Activated naive CD4-positive, alpha-beta T cell treated with Interleukin-2 at 50 U/mL for 16 hours (primary cell): ENCODE measurements at regions not wholly inside any gene's neighbourhood (a gene's known extent, or its start where the extent isn't known, plus 50 kb on each side); places are given as distances from the start of the nearest gene placed in this dataset.
"Not testable (repeated sequence)": the region's sequence is repeated elsewhere in the genome, so short reads cannot be mapped to it uniquely, and the experiment has no call there.

Experiments
- DNase-seq: peaks from one replicate; pipeline ENCODE4 v3.0.0-alpha.2; 2020

DNA sequence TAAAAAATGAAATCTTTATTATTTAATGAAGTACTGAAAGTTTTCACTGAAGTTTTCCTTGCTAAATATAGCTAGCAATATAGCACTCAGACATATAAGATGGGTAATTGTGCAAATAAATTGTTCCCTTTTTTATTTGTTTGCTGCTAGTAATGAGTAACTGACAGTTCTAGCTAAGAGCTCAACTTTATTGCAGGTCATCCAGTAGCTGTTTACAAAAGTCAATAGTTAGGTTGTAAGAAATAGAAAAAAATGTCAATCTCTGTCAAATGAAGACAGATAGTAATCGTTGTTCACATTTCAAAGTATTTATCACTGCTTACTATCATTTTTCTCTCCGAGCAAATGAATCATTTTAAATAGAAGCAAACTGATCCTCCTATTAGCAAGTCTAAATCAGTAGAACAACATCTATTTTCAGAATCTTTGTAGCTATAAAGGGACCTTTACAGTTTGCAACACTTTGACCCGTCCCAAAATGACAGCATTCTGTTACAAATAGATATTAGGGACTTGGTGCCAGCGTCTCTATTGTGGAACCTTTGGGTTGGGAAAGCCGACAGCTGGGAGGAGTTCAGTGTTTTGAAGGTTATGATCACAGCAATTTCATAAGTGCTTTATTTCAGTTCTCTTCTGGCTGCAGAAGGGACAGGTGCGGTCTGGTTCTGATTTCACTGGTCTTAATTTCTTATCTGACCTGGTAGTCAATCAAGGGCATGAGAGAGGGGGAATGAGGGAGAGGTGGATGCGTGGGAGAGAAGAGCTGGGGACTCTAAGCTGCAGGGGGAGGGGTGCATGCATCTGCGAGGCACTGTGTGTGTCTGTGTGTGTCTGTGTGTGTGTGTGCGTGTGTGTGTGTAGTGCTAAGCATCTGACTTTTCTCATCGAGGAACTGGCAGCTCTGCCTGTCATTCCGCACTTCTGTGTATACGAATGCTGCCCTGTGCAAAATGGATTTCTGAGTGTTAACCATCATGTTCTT is 227.9 kb upstream of the PITX2 start:
- no peak for DNase-seq

DNA sequence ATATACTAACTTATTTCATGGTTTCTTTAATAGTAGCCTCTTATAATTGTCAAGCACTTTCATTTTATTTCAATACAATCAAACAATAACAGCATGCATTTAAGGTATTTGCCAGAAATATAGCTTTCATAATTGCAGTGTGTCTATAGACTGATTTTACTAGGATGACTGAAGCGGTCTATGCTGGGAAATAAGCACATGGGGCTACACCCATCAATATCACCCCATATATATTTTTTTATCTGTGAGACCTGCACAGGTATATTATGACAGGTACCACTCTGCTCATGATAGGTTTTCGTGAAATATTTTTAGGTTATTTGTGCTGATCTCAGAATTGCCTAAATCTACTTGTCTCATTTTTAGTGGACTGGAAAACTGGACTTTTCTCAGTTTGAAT is 229.1 kb upstream of the PITX2 start:
- no peak for DNase-seq

DNA sequence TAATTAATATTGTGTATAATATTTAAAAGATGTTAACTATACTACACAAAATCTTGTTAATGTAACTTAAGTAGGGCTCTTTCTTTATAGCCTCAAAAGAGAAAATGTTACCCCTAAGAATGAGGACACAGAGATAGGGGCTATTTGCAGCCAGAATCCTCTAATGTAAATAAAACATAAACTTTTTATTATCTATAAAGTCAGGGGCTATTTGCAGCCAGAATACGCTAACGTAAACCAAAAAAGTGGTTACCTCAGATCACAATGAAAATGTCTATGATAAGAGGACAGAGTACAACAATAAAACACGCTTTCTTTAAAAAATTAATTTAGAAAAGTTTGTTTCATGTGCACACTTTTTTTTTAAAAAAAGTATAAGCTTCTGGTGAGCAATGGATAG is 229.9 kb upstream of the PITX2 start:
- no peak for DNase-seq

DNA sequence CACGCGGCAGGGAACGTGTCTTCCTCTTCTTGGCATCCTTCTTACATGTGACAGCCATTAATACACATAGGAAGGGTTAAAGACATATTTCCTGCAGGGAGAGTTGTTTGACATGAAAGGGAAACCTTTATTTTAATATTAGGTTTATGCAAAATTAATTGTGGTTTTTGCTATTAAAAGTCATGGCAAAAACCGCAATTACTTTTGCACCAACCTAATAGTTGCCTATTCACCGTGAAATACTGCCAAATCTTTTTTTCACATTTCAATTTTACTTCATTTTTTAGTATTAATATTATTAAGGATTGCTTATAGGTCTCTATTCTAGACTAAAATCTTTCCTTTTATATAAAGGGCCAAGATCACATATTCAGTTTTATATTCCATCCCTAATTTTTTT is 230.4 kb upstream of the PITX2 start:
- no peak for DNase-seq

DNA sequence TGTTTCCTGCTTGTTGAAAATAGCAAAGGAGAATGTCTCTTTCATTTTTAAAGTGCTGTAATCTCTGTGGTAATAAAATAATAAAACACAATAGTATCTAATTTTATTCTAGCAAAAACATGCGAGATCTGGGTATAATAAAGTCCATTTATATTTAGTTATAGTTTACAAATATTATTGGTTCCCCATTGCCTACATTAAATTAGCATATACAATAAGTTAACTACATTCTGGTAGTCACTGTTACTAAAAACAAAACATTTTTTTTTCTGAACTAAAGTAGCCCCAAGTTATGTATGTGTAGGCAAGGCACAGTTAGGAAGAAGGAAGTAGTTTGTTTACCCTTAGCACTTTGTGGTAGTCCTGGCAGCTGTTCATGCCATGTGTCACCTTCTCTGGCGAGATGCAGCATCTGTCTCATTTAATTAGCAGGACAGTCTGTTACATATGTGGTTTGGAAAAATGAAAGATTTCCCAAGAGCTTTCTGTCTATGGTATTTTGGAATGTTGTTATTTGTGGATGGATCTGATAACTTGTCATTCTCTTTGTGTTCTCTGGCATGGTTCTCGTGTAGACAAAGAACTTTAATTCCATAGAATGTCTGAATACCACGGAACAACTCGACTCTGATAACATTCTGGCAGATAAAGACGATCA is 231.3 kb upstream of the PITX2 start:
- DNase-seq: no peak

DNA sequence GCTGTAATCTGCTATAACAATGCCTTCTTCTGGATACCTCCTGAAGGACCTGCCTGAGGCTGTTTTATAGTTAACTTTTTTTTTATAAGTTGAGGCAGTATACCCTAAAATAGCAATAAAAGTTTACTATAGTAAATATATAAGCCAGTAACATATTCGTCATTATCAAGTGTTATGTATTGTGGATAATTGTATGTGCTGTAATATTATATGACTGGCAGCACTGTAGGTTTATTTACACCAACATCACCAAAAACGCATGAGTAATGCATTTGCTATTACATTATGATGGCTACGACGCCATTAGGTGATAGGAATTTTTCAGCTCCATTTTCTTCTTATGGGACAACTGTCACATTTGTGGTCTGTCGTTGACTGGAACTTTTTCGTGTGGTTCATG is 237.2 kb upstream of the PITX2 start:
- DNase-seq: no peak

DNA sequence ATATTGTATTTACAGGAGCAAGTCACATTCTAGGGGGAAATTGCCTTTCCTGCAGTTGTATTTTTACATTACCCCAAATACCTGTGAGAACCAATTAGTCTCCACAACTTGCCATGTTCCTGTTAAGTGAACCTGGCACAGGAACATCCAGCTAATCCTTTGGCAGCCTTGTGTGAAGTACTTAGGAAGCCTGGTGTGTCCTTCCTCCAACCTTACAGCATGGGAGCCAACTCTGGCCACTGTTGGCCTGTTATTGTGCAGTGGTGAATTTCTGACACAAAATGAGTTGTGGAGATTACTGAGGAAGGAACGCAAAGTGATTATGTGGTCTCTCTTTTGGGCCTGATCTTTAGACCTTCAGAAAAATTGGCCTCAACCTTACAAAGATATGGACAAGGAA is 238.0 kb upstream of the PITX2 start:
- DNase-seq: no peak

DNA sequence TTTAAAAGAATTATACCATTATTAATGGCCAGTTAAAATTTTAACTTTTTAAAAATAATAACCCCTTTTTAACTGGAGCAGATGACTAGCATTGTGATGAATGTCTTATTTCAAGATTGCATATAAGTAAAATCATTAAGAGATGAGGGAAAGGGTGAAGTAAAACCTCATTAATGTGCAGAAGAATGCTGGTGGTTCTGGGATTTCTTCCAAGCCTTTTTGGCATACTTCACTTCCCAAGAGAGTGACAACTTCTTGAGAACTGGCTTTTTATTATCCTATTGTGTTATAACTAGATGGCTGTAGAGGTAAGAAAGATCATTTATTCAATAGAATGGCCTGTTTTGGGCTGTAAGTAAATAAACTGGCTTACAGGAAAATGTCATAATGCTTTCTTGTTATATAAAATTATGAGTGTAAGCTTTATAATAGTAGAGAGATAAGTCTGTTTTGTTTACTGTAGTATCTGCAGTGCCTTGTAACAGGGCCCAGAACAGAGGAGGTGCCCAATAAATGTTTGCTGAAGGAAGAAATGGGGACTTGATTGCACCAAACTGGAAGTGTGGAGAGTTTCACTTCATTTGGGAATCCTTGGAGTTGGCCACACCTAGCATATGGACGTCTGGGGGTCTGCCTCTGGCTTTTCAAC is 242.9 kb upstream of the PITX2 start:
- DNase-seq: no peak

DNA sequence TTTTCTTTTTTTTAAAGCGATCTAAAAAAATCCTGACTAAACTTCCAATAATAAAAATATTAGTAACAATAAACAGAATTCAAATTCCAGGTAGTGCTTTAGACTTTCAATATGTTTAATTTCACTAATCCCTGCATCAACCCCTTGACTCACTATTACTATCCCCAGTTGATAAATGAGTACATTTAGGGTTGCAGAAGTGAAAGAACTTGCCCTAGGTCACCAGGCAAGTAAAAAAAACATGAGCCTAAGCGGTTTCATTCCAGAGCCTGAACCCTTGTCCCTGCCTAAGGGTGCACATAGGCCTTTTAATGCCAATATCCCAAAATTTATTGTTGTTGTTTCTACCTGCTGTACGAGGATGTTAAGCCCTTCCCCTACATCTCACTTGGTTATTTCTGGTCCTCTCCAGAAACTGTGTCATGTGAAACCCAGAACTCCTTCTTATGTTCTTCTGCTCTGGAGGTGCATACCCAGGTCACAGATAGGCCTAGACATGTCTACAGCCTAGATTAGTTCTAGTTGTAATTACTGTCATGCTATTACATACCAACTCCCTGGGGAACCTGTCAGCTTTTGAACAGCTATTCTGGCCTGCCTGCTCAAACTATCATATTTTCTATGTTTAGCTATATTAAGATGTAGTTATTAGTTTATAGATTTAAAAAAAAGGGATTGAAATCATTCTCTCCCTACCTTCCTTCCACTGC is 244.5 kb upstream of the PITX2 start:
- no peak for DNase-seq

DNA sequence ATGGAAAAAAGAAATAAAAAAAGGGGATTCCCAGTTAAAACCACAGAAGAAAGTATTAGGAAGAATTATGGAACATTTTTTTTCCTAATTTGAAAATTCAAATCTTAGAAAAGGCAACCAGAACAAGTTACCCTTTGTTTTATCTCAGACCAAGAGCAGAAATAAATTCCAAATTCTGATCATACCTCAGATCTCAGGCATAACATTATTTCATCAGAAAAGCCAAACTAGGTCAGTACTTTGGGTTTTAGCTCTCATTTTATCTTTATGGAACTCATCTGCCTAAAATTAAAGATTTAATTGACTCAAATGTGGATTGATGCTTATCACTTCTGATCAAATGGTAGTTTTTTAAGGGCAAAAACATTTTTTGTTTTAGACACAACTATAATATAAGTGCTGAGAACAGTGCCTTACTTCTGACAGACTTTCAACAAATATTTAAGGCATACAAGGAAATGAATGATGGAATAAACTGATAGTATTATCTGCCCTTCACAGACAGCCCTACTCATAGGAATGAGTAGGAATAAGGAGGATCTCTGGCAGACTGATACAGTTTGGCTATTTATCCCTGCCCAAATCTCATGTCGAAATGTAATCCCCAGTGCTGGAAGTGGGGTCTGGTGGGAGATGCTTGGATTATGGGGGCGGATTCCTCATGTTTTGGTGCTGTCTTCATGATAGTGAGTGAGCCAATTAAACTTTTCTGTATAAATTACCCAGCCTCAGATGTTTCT is 245.3 kb upstream of the PITX2 start:
- no peak for DNase-seq

DNA sequence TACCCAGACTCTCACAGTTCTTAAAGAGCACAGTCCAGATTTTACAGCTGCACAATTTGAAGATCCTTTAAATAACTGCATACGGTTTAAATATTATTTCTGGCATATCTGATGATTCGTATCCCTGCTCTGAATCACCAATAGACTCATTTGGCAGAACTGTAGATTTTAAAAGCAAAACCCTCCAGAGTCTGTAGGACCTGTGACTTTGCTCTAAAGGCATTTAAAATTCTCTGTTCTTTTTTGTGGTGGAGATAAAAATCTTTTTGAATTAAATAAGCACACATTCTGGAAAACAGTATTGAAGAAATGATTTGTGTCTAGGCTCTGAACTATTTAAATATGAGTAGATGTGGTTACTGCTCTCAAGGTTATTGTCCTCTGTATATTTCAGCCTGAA is 246.2 kb upstream of the PITX2 start:
- no peak for DNase-seq

DNA sequence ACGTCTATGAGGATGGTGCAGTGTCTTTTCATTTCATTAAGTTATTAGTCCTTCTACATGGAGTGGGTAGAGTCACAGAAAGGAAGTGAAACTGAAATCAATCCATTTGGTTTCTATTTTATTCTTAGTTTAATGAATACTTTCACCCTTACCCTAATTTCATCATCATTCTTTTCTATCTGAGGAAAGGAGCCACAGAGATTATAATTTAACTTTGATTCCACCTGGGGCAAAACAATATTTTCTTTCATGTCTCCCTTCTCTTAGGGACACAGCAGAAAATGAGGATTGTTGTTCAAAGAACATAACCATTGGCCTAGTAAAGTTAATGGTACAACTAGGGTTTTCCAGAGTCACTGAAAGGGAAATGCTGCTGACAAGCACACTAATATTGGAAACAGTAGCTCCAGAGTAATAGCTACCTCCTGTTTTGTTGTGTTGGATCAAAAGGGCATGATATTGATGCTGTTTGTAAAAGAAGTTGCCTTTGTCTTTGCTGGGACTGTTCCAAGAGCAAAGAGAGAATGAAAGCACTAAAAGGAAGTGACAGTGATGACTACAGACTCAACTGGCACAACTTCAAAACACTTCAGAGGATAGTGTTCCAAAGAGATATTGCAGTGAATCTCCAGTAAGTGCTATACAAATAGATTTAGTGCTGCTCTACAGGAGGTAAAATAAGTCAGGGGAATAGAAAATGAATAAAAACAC is 247.1 kb upstream of the PITX2 start:
- DNase-seq: no peak

DNA sequence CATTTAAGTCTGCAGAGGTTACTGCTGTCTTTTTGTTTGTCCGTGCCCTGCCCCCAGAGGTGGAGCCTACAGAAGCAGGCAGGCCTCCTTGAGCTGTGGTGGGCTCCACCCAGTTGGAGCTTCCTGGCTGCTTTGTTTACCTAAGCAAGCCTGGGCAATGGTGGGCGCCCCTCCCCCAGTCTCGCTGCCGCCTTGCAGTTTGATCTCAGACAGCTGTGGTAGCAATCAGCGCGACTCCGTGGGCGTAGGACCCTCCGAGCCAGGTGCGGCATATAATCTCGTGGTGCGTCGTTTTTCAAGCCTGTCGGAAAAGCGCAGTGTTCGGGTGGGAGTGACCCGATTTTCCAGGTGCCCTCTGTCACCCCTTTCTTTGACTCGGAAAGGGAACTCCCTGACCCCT is 253.3 kb upstream of the PITX2 start:
- DNase-seq: not testable (repeated sequence)

DNA sequence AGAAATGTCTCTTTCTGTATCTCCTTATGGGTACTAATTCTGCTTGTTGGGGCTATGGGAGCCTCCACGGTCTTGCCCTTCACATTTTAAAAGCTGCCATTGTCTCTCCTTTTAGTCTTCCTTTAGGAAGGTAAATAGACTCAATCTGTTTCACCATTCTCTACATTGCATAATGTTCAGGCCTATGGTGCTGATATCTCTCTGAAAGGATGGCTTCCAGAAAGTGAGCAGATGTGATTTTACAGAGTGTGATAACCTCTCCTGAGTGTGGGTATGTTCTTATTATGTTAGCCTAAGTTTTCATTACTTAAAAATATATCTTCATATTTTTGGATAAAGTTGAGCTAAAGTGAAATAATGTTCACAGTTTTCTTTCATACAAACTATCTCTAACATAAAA is 254.0 kb upstream of the PITX2 start:
- no peak for DNase-seq

DNA sequence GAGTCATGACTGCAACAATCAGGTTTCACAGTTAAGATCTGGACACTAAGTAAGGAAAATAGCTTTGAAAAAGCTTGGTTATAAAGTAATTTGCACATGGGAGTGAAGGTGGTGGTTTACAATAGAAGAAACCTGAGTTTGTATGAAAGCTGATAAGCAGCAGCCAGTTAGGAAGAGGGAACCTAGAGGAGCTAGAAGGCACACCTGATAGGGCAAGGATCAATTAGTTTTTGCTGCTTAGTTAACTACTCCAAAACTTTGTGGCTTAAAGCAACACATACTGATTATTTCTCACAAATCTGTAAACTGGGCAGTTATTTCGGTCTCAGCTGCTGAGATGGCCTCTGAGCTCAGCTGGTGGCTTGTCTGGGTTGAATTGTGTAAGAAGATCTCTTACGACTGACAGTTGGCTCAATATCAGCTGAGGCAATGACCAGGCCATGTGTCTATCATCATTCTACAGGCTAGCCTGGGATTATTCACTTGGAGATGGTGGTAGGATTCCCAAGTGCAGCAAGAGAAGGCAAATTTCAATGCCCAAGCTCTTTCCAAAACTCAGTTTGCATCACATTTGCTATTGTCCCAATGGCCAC is 255.0 kb upstream of the PITX2 start:
- no peak for DNase-seq

DNA sequence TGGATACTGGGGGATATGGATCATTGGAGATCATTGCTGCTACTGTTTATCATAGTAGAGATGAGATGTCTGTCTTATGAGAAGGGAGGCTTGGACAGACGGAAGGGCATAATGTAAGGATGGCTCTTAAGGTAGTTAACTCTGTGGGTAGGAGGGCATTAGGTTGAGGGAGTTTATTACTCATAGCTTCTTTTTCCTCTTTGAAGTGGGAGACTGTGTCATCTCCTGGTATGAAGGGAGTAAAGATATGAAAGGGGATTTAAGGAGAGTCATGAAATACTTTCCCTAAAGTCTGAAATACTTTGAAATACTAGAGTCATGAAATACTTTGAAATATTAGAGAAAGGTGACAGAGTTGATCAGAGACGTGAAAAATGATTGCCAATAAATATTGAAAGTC is 255.5 kb upstream of the PITX2 start:
- DNase-seq: no peak

DNA sequence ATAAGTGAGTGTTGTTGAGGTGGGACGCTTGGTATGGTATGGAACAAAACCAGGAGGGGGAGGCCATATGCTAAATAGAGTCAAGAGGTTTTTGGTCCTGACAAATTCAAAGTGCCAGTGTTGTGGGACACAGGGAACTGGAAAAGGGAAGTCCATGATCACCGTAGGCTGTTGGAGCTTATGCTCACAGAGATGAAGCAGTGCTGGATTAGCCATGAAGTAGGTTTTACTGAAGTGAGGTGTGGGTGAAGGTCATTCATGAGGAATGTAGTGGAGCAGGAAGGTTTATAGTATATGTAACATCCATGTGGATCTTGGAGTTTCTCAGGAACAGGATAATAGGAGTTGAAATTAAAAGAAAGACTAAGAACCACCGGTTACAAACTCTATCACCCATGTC is 256.1 kb upstream of the PITX2 start:
- DNase-seq: no peak

DNA sequence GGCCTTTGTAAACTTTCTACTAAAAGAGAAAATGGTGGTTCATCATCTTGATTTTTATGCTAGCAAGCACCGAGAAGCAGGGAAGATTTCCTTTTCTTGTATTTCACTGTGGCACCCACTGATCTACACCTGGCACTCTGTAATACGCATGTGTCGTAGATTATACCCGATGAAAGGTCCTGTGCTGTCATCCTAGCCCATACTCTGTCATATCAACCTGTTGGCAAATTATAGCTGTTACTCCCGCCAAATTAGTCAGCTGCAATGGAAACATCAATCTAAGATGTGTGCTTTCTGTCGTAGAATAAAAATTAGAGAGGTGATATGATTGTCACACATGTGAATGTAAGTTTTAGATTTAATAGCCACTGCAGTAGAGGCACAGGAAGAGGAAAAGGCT is 263.4 kb upstream of the PITX2 start:
- no peak for DNase-seq

DNA sequence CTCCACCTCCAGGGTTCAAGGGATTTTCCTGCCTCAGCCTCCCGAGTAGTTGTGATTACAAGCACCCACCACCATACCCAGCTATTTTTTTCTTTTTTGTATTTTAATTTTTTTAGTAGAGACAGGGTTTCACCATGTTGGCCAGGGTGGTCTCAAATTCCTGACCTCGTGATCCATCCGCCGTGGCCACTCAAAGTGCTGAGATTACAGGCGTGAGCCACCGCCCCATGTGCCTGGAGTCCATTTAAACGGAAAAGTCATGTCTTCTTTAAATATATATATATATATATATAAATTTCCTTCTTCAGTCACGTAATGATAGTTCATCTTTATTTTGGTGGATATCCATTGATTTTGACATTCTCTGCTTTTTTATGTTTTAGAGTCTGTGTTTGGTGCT is 264.0 kb upstream of the PITX2 start:
- no peak for DNase-seq

DNA sequence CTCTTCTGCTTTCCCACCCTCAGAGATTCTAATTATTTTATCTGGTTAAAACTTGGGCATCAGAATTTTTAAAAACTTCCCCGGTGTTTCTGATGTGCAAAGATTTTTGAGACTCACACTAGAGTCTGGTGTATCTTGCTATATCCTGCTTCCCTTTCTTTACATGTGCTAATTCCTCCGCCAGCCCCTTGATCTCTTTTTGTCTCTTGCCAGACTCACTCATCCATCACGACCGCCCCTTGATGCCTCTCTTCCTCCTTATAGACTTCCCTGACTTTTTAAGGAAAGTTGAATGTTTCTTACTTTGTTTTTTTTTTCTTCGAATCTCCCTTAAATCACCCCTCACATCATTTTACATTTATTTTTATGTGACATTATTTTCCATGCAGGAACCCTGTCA is 274.9 kb upstream of the PITX2 start:
- no peak for DNase-seq

DNA sequence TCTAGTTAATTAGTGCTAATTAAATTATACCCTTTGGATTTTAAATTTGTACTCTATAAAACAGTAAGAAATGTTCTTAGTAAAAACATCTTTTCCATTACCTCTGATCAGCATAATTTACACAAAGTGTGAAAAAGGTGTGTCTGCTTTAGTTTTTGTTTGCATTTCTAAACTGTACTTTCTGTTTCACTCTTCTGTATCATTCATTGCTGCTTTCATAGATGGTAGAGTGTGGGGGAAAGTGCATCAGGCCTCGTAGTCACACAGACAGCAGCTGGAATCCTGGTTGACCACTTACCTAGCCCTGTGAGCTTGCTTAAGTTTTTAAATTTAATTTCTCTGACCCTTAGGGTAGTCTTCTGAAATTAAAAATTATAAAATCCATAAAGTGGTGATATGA is 275.4 kb upstream of the PITX2 start:
- DNase-seq: no peak
